Fibroblast of villous mesenchyme (primary cell): ENCODE measurements at regions not wholly inside any gene's neighbourhood (a gene's known extent, or its start where the extent isn't known, plus 50 kb on each side); places are given as distances from the start of the nearest gene placed in this dataset.

ENCODE experiments used
- DNase-seq: peaks from one replicate; pipeline ENCODE4 v3.0.0-alpha.2; 2010; ENCODE audit warnings: low read depth
- H3K4me3 ChIP-seq: 2 replicates; pipeline ENCODE4 v1.5.1; 2011; ENCODE audit warnings: low read depth, mild to moderate bottlenecking, low read length
- CTCF ChIP-seq: IDR thresholded peaks from 2 replicates; pipeline ENCODE4 v1.5.1; 2012; ENCODE audit warnings: low read depth, mild to moderate bottlenecking, low read length; ENCODE audit not compliant: insufficient read depth

- TF ChIP-seq CTCF = no peak
- no peak for DNase-seq
- no peak overlapping the region for H3K4me3 ChIP-seq
Observed at GRCh38 chr12:86647800-86648199, 391.6 kb upstream of the MGAT4C start.

- no peak overlapping the region for H3K4me3 ChIP-seq
- DNase-seq = no peak
- TF ChIP-seq CTCF = no peak
Observed at GRCh38 chr12:86634456-86635410, 378.5 kb upstream of the MGAT4C start.

GRCh38 chr12:86627001-86627400 lies 370.8 kb upstream of the MGAT4C start:
- DNase-seq = no peak
- no peak for TF ChIP-seq CTCF
- no peak overlapping the region for H3K4me3 ChIP-seq

- DNase-seq = no peak
- no peak overlapping the region for H3K4me3 ChIP-seq
- no peak for TF ChIP-seq CTCF
Observed at GRCh38 chr12:86623267-86623666, 367.1 kb upstream of the MGAT4C start.

GRCh38 chr12:86621957-86622356 lies 365.8 kb upstream of the MGAT4C start:
- no peak overlapping the region for H3K4me3 ChIP-seq
- DNase-seq = no peak
- TF ChIP-seq CTCF = no peak

- peak; percentile 13 for DNase-seq
- no peak overlapping the region for H3K4me3 ChIP-seq
- TF ChIP-seq CTCF = no peak
Observed at GRCh38 chr12:86613311-86613710, 357.1 kb upstream of the MGAT4C start.
